ENCODE measurements at regions not wholly inside any gene's neighbourhood (a gene's known extent, or its start where the extent isn't known, plus 50 kb on each side); places are given as distances from the start of the nearest gene placed in this dataset.

- H4K20me1 ChIP-seq (ENCODE audit: insufficient read depth, low read length): no peaks in the 10 kb centered on the region
- H3K9me3 ChIP-seq (ENCODE audit: insufficient read depth, low read depth, low read length): no peaks in the 10 kb centered on the region
- H3K4me2 ChIP-seq (ENCODE audit: low read length): peak overlapping the region; percentile 46
- H3K27me3 ChIP-seq (ENCODE audit: insufficient read depth, low read length): no peaks in the 10 kb centered on the region
- H3K4me1 ChIP-seq (ENCODE audit: insufficient read depth, low read length): peaks cover 38% of the 10 kb centered on the region
- peak overlapping the region; percentile 28 for H3K9ac ChIP-seq (ENCODE audit: low read length)
- no peaks in the 10 kb centered on the region for H3K36me3 ChIP-seq (ENCODE audit: insufficient read depth, low read length)
- H3K27ac ChIP-seq (ENCODE audit: low read depth, low read length): peak overlapping the region; percentile 6
- peaks cover 41% of the 10 kb centered on the region for H3K4me1 Mint-ChIP-seq (ENCODE audit: low read depth, unreplicated experiment)
- peaks cover 2% of the 10 kb centered on the region for H3K36me3 Mint-ChIP-seq (ENCODE audit: low read depth, unreplicated experiment)
- H3K4me3 ChIP-seq (ENCODE audit: insufficient read depth, low read depth, low read length): no peak overlapping the region
- no peaks in the 10 kb centered on the region for H3K9me3 Mint-ChIP-seq (ENCODE audit: unreplicated experiment)
- DNase-seq (ENCODE audit: low read depth) (peak; percentile 44), FAIRE-seq (no peak)
- peak overlapping the region; percentile 3 for H3K27ac Mint-ChIP-seq (ENCODE audit: unreplicated experiment)
- no peaks in the 10 kb centered on the region for H3K79me2 ChIP-seq (ENCODE audit: insufficient read depth, low read length)
- no peak overlapping the region for H2AFZ ChIP-seq (ENCODE audit: low read depth, low read length)
- H3K27me3 Mint-ChIP-seq (ENCODE audit: low read depth, unreplicated experiment): no peaks in the 10 kb centered on the region
- no peak for TF ChIP-seq EZH2 (IDR thresholded peaks at IDR 0.05; ENCODE audit: insufficient read depth, low read length)
- TF ChIP-seq CTCF (IDR thresholded peaks at IDR 0.05; ENCODE audit: insufficient read depth, low read depth, low read length): no peak
- no peak overlapping the region for H3K4me3 Mint-ChIP-seq (ENCODE audit: unreplicated experiment)
Measured at GRCh38 chr14:89543425-89543790, 126.4 kb upstream of the FOXN3 start.

- H3K36me3 ChIP-seq (ENCODE audit: insufficient read depth, low read length): no peaks in the 10 kb centered on the region
- no peak overlapping the region for H3K4me3 ChIP-seq (ENCODE audit: insufficient read depth, low read depth, low read length)
- Mint-ChIP-seq H3K27me3 (ENCODE audit: low read depth, unreplicated experiment) (no peaks in the 10 kb centered on the region), H3K36me3 (ENCODE audit: low read depth, unreplicated experiment) (peaks cover 2% of the 10 kb centered on the region), H3K27ac (ENCODE audit: unreplicated experiment) (peak overlapping the region; percentile 59), H3K4me3 (ENCODE audit: unreplicated experiment) (no peak overlapping the region), H3K9me3 (ENCODE audit: unreplicated experiment) (no peaks in the 10 kb centered on the region), H3K4me1 (ENCODE audit: low read depth, unreplicated experiment) (peaks cover 41% of the 10 kb centered on the region)
- H3K79me2 ChIP-seq (ENCODE audit: insufficient read depth, low read length): no peaks in the 10 kb centered on the region
- FAIRE-seq (no peak), DNase-seq (ENCODE audit: low read depth) (no peak)
- H4K20me1 ChIP-seq (ENCODE audit: insufficient read depth, low read length): no peaks in the 10 kb centered on the region
- H3K27me3 ChIP-seq (ENCODE audit: insufficient read depth, low read length): no peaks in the 10 kb centered on the region
- H2AFZ ChIP-seq (ENCODE audit: low read depth, low read length): no peak overlapping the region
- H3K4me1 ChIP-seq (ENCODE audit: insufficient read depth, low read length): peaks cover 38% of the 10 kb centered on the region
- no peaks in the 10 kb centered on the region for H3K9me3 ChIP-seq (ENCODE audit: insufficient read depth, low read depth, low read length)
- peak overlapping the region; percentile 6 for H3K27ac ChIP-seq (ENCODE audit: low read depth, low read length)
- H3K4me2 ChIP-seq (ENCODE audit: low read length): peak overlapping the region; percentile 46
- peak overlapping the region; percentile 28 for H3K9ac ChIP-seq (ENCODE audit: low read length)
- TF ChIP-seq EZH2 (IDR thresholded peaks at IDR 0.05; ENCODE audit: insufficient read depth, low read length): no peak
- no peak for TF ChIP-seq CTCF (IDR thresholded peaks at IDR 0.05; ENCODE audit: insufficient read depth, low read depth, low read length)
Measured at GRCh38 chr14:89542786-89543424, 125.9 kb upstream of the FOXN3 start.

- DNase-seq (ENCODE audit: low read depth) (peak; percentile 92), FAIRE-seq (peak; percentile 93)
- peaks cover 9% of the 10 kb centered on the region for H3K79me2 ChIP-seq (ENCODE audit: insufficient read depth, low read length)
- no peaks in the 10 kb centered on the region for H3K27me3 Mint-ChIP-seq (ENCODE audit: low read depth, unreplicated experiment)
- TF ChIP-seq EZH2 (IDR thresholded peaks at IDR 0.05; ENCODE audit: insufficient read depth, low read length) (no peak), CTCF (IDR thresholded peaks at IDR 0.05; ENCODE audit: insufficient read depth, low read depth, low read length) (no peak)
- H3K36me3 Mint-ChIP-seq (ENCODE audit: low read depth, unreplicated experiment): peaks cover 7% of the 10 kb centered on the region
- peak overlapping the region; percentile 89 for H3K27ac ChIP-seq (ENCODE audit: low read depth, low read length)
- H3K27ac Mint-ChIP-seq (ENCODE audit: unreplicated experiment): peak overlapping the region; percentile 96
- no peak overlapping the region for H3K4me3 Mint-ChIP-seq (ENCODE audit: unreplicated experiment)
- no peaks in the 10 kb centered on the region for H3K36me3 ChIP-seq (ENCODE audit: insufficient read depth, low read length)
- peak overlapping the region; percentile 67 for H3K9ac ChIP-seq (ENCODE audit: low read length)
- no peaks in the 10 kb centered on the region for H3K9me3 ChIP-seq (ENCODE audit: insufficient read depth, low read depth, low read length)
- H3K4me1 ChIP-seq (ENCODE audit: insufficient read depth, low read length): peaks cover 38% of the 10 kb centered on the region
- H2AFZ ChIP-seq (ENCODE audit: low read depth, low read length): no peak overlapping the region
- H4K20me1 ChIP-seq (ENCODE audit: insufficient read depth, low read length): no peaks in the 10 kb centered on the region
- peaks cover 41% of the 10 kb centered on the region for H3K4me1 Mint-ChIP-seq (ENCODE audit: low read depth, unreplicated experiment)
- H3K4me2 ChIP-seq (ENCODE audit: low read length): peak overlapping the region; percentile 53
- H3K27me3 ChIP-seq (ENCODE audit: insufficient read depth, low read length): no peaks in the 10 kb centered on the region
- no peaks in the 10 kb centered on the region for H3K9me3 Mint-ChIP-seq (ENCODE audit: unreplicated experiment)
- H3K4me3 ChIP-seq (ENCODE audit: insufficient read depth, low read depth, low read length): peak overlapping the region; percentile 21
Measured at GRCh38 chr14:89540830-89541470, 123.9 kb upstream of the FOXN3 start.
